Thymus (tissue), 11 donors: ENCODE measurements at regions not wholly inside any gene's neighbourhood (a gene's known extent, or its start where the extent isn't known, plus 50 kb on each side); places are given as distances from the start of the nearest gene placed in this dataset.

Experiments used
- DNase-seq, 9 donors: peaks; one replicate each; pipeline ENCODE4 v3.0.0-alpha.2; 2013; ENCODE audit warnings: low spot score in 9 of 9, low read depth in 6 of 9, missing footprints in 1 of 9
- H3K27ac ChIP-seq, 2 donors: one replicate each; pipeline ENCODE4 v1.5.1; 2013; ENCODE audit warnings: control low read depth in 1 of 2, low read depth in 1 of 2, low read length in 1 of 2, mild to moderate bottlenecking in 1 of 2, moderate library complexity in 1 of 2
- H3K27me3 ChIP-seq, 2 donors: one replicate each; pipeline ENCODE4 v1.5.1; 2013; ENCODE audit warnings: low read length in 1 of 2; ENCODE audit not compliant: control insufficient read depth in 2 of 2, insufficient read depth in 1 of 2
- H3K36me3 ChIP-seq, 2 donors: one replicate each; pipeline ENCODE4 v1.5.1; 2013; ENCODE audit warnings: low read length in 1 of 2, mild to moderate bottlenecking in 1 of 2, moderate library complexity in 1 of 2; ENCODE audit not compliant: control insufficient read depth in 2 of 2, insufficient read depth in 2 of 2
- H3K4me1 ChIP-seq, 2 donors: one replicate each; pipeline ENCODE4 v1.5.1; 2013; ENCODE audit warnings: low read length in 2 of 2; ENCODE audit not compliant: control insufficient read depth in 2 of 2, insufficient read depth in 2 of 2
- H3K4me3 ChIP-seq, 2 donors: one replicate each; pipeline ENCODE4 v1.5.1; 2013; ENCODE audit warnings: low read length in 2 of 2, control low read depth in 1 of 2, mild to moderate bottlenecking in 1 of 2
- H3K9me3 ChIP-seq, 2 donors: one replicate each; pipeline ENCODE4 v1.5.1; 2013; ENCODE audit warnings: low read length in 1 of 2, mild to moderate bottlenecking in 1 of 2; ENCODE audit not compliant: control insufficient read depth in 2 of 2, insufficient read depth in 1 of 2
- WGBS: extraction: QIAGEN DNeasy Blood & Tissue Kit; methylation state at CpG from one replicate; pipeline ENCODE4 v1.1.7; 2013; 5-methylcytosine and 5-hydroxymethylcytosine counted together
- donor health status: healthy.

DNA sequence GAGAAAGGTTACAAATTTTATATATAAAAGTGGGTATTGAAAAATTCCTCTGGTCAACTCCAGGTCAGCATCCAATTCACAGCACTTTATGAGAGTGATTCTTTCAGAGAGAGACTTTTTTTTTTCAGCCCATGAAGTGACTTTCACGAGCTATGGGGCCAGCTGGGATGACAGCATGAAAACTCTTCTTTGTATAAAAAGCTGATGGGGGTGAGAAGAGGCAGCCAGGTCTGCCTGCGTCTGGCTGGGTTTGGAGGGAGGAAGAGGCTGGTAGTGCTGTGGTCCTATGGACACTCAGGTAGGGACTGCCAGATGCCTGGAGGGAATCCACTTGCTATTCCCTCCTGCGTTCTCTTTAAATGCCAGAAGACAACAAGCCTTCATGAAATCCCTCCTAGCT is 250.6 kb downstream of the UTP18 start:
- no peaks in the 10 kb centered on the region for H3K4me1 ChIP-seq
- H3K4me3 ChIP-seq, result no peak overlapping the region
- H3K36me3 ChIP-seq, result no peaks in the 10 kb centered on the region
- H3K9me3 ChIP-seq, result no peaks in the 10 kb centered on the region
- H3K27ac ChIP-seq, result no peak overlapping the region
- WGBS, result 84% methylated on average over 3 of the region's 3 CpGs
- DNase-seq, result no peak
- H3K27me3 ChIP-seq, result no peaks in the 10 kb centered on the region

DNA sequence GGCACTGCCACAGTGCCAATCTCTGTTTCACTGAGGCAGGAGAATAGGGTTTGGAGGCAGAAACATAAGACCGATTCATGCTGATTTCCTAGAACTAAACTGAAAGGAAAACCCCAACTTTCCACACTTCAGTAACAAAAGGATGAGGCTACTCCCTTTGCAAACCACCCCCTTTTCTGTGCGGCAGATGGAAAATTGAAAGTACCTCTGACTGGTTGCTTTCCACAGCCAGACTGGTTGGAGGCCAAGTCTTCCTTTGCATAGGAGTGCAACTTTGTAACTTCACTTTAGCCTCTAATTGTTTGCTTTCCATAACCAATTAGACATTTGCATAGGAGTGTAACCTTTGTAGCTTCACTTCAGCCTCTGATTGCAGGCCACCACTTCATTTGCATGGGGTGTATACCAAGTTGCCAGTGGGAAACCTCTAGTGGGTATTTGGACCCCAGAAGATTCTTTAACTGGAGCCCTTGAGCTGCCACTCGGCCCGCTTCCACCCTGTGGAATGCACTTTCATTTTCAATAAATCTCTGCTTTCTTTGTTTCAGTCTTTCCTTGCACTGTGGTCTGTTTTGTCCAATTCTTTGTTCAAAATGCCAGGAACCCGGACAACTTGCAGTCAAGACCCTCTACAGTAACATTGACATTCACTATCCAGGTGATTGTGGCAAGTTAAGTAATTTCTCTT is 252.0 kb downstream of the UTP18 start:
- Histone ChIP-seq H3K36me3 (no peaks in the 10 kb centered on the region), H3K4me3 (no peak overlapping the region), H3K4me1 (no peaks in the 10 kb centered on the region), H3K27ac (no peak overlapping the region), H3K27me3 (no peaks in the 10 kb centered on the region), H3K9me3 (no peaks in the 10 kb centered on the region)
- WGBS, result 93% methylated on average over 5 of the region's 5 CpGs
- no peak for DNase-seq

DNA sequence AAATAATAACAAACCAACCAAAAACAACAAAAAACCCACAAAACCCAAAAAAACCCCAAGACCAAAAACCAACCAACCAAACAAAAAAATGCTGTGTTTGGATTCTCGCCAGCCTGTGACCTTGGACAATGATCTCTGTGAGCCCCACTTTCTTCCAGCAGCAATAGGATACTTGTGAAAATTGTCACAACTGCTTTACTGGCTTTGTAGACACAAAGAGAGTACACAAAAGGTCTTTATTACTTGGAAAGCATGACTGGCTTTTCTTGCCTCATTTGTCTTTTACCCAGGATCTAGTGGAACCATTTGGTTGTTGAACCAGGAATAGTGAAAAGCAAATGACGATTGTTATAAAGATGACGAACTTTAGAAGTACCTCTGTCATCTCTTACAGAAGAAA is 256.6 kb downstream of the UTP18 start:
- no peak overlapping the region for H3K27ac ChIP-seq
- no peaks in the 10 kb centered on the region for H3K27me3 ChIP-seq
- DNase-seq, result no peak
- no peaks in the 10 kb centered on the region for H3K36me3 ChIP-seq
- no peaks in the 10 kb centered on the region for H3K4me1 ChIP-seq
- WGBS, result 84% methylated on average over 3 of the region's 3 CpGs
- no peak overlapping the region for H3K4me3 ChIP-seq
- H3K9me3 ChIP-seq, result no peaks in the 10 kb centered on the region

DNA sequence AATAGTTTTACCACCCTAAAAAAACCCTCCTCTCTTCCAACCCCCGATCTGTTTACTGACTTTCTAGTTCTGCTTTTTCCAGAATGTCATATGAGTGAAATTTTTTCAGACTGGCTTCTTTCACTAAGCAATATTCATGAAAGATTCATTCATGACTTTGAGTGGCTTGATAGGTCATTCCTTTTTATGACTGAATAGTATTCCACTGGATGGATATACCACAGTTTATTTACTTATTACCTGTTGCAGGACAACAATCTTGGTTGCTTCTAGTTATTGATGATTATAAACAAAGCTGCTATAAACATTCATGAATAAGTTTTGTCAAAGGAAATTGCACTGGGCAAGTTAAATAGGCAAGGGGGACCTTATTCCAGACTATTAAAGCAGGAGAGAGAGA is 264.2 kb downstream of the UTP18 start:
- Histone ChIP-seq H3K4me1 (no peaks in the 10 kb centered on the region), H3K36me3 (no peaks in the 10 kb centered on the region), H3K4me3 (no peak overlapping the region), H3K27me3 (peaks cover 0 to 2% of the 10 kb centered on the region in 2 donors), H3K27ac (no peak overlapping the region), H3K9me3 (no peaks in the 10 kb centered on the region)
- WGBS, result 89% methylated on average over 1 of the region's 1 CpG
- no peak for DNase-seq

DNA sequence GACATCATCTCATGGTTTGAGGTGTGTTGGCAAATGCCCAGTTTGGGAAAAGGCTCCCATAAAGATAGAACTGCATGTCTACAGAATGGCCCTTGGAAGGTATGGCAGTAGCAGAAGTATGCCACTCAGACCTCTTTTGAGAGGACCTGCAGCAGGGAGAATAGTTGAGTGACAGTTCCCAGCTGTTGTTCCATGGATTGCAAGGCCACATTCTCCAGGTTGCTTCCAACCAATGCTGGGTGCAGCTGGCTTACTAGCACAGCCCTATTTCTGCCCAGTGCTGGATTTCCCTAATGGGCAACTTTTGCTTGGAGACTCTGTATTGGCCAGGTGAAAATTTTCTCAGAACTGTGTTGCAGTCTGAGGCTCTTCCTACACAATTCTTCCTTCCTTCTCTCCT is 266.2 kb downstream of the UTP18 start:
- Histone ChIP-seq H3K27me3 (peaks cover 0 to 2% of the 10 kb centered on the region in 2 donors), H3K9me3 (no peaks in the 10 kb centered on the region), H3K36me3 (no peaks in the 10 kb centered on the region), H3K27ac (no peak overlapping the region), H3K4me3 (no peak overlapping the region), H3K4me1 (no peaks in the 10 kb centered on the region)
- no peak for DNase-seq

DNA sequence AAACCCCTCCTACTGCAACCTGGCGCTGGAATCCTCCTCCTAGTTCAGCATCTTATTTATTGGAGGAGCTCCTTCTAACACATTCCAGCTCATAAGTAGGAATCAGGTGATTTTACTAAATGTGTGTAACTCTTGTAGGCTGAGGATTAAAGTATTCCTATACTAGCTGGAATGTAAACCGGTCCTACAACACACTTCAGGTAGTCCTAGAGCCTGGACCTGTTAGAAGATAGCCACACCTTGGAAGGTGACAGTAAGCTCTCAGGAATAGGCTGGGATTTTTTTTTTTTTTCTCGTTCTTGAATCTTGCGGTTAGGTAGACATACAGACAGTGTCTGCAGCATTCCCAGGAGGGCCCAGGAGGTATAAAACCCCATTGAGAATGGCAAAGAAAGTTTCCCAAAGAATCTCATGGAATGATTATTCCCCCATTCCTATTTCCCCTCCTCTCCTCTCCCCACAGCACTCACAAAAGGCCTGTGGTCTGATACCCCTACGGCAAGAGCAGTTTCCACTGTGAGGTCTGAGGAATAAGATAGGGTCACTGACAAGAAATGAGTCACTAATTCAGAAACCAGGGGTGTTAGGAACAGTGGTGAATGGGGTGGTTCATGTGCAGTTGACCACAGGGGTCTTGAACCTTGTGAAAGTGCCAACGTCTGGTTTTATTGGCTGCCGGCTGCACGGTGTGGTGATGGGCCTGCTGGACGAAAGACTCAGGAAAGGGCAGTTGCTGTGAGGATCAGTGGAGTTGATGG is 267.1 kb downstream of the UTP18 start:
- Histone ChIP-seq H3K9me3 (no peaks in the 10 kb centered on the region), H3K36me3 (no peaks in the 10 kb centered on the region), H3K27me3 (peaks cover 0 to 2% of the 10 kb centered on the region in 2 donors), H3K27ac (no peak overlapping the region), H3K4me3 (no peak overlapping the region), H3K4me1 (no peaks in the 10 kb centered on the region)
- 93% methylated on average over 9 of the region's 9 CpGs for WGBS
- DNase-seq, result no peak

DNA sequence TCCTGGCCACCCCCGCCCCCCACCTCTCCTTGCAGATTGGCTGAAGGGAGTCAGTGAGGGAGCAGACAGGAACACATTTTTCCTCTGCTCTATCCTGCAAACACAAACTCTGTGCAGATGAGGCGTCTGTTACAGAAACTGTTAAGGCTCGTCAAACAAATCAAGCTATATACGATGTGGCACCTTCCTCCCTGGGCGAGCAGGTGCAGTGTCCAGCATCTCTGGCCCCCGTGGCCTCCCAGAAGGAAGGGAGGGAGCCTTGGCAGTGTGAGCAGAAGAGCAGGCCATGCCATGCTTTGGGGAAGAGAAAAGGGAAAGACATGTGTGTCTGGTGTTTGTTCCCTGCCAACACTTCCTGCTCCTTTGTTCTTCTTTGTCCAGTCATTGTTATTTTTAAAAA is 267.8 kb downstream of the UTP18 start:
- Histone ChIP-seq H3K27ac (no peak overlapping the region), H3K4me3 (no peak overlapping the region), H3K9me3 (no peaks in the 10 kb centered on the region), H3K27me3 (peaks cover 0 to 2% of the 10 kb centered on the region in 2 donors), H3K36me3 (no peaks in the 10 kb centered on the region), H3K4me1 (no peaks in the 10 kb centered on the region)
- WGBS, result 76% methylated on average over 6 of the region's 6 CpGs
- DNase-seq, result no peak

DNA sequence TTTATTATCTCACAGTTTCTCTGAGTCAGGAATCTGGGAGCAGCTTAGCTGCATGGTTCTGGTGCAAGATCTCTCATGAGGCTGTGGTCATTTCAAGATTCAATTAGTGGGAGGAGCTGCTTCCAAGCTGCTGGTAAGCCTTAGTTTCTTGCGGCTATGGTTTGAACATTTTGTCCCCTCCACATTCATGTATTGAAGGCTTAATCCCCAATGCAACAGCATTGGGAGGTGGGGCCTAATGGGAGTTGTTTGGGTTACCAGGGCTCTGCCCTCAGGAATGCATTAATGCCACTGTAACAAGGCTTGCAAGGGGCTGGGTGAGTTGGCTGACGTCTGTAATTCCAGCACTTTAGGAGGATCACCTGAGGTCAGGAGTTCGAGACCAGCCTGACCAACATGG is 272.9 kb downstream of the UTP18 start:
- H3K27ac ChIP-seq, result no peak overlapping the region
- no peaks in the 10 kb centered on the region for H3K36me3 ChIP-seq
- H3K9me3 ChIP-seq, result no peaks in the 10 kb centered on the region
- no peaks in the 10 kb centered on the region for H3K27me3 ChIP-seq
- no peak overlapping the region for H3K4me3 ChIP-seq
- DNase-seq, result no peak
- H3K4me1 ChIP-seq, result no peaks in the 10 kb centered on the region
- 88% methylated on average over 3 of the region's 3 CpGs for WGBS

DNA sequence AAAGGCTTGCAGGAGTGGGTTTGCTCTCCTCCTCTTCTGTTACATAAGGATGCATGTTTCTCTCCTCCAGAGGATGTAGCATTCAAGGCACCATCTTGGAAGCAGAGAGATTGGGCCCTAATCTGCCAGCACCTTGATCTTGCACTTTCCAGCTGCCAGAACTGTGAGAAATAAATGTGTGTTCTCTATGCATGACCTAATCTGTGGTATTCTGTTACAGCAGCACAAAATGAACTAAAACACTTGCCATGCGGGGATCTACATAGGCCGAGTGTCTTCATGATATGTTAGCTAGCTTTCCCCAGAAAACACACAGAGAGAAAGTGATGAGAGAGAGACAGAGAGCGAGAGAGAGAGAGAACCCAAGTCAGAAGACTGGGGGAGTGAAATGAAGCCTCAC is 273.5 kb downstream of the UTP18 start:
- DNase-seq, result no peak
- no peak overlapping the region for H3K4me3 ChIP-seq
- WGBS, result 92% methylated on average over 3 of the region's 3 CpGs
- H3K36me3 ChIP-seq, result no peaks in the 10 kb centered on the region
- H3K4me1 ChIP-seq, result no peaks in the 10 kb centered on the region
- no peak overlapping the region for H3K27ac ChIP-seq
- H3K9me3 ChIP-seq, result no peaks in the 10 kb centered on the region
- H3K27me3 ChIP-seq, result no peaks in the 10 kb centered on the region
